H9 (cell line): ENCODE measurements at regions not wholly inside any gene's neighbourhood (a gene's known extent, or its start where the extent isn't known, plus 50 kb on each side); places are given as distances from the start of the nearest gene placed in this dataset.

Experiments
- DNase-seq: peaks from one replicate; pipeline ENCODE4 v3.0.0-alpha.2; 2017
- H2AFZ ChIP-seq: one replicate; pipeline ENCODE4 v1.6.1; 2013; ENCODE audit warnings: mild to moderate bottlenecking, low read length, control low read depth, moderate library complexity
- H2AK5ac ChIP-seq: 2 replicates; pipeline ENCODE4 v1.6.1; 2013; ENCODE audit warnings: low read length, control low read depth, mixed read lengths; ENCODE audit not compliant: insufficient read length
- H2BK120ac ChIP-seq: one replicate; pipeline ENCODE4 v1.6.1; 2013; ENCODE audit warnings: low read depth, mild to moderate bottlenecking, low read length, control low read depth, inconsistent platforms; ENCODE audit not compliant: poor library complexity, severe bottlenecking
- H2BK12ac ChIP-seq: 2 replicates; pipeline ENCODE4 v1.6.1; 2013; ENCODE audit warnings: low read length, control low read depth, mixed read lengths, low read depth; ENCODE audit not compliant: insufficient read length
- H2BK15ac ChIP-seq: 2 replicates; pipeline ENCODE4 v1.6.1; 2013; ENCODE audit warnings: low read depth, low read length, control low read depth
- H2BK20ac ChIP-seq: one replicate; pipeline ENCODE4 v1.6.1; 2013; ENCODE audit warnings: low read depth, mild to moderate bottlenecking, low read length, control low read depth, inconsistent platforms; ENCODE audit not compliant: poor library complexity, severe bottlenecking
- H2BK5ac ChIP-seq: 2 replicates; pipeline ENCODE4 v1.6.1; 2013; ENCODE audit warnings: low read length, control low read depth, mixed read lengths; ENCODE audit not compliant: insufficient read length
- H3K14ac ChIP-seq: 2 replicates; pipeline ENCODE4 v1.6.1; 2013; ENCODE audit warnings: low read length, control low read depth; ENCODE audit not compliant: insufficient read depth
- H3K18ac ChIP-seq: 2 replicates; pipeline ENCODE4 v1.6.1; 2013; ENCODE audit warnings: low read depth, mild to moderate bottlenecking, mixed read lengths, low read length, control low read depth; ENCODE audit not compliant: insufficient read length
- H3K23ac ChIP-seq: 2 replicates; pipeline ENCODE4 v1.6.1; 2013; ENCODE audit warnings: low read length, control low read depth, mixed read lengths, low read depth; ENCODE audit not compliant: insufficient read length
- H3K23me2 ChIP-seq: 2 replicates; pipeline ENCODE4 v1.6.1; 2013; ENCODE audit warnings: low read depth, mild to moderate bottlenecking, mixed read lengths, low read length, control low read depth; ENCODE audit not compliant: insufficient read length, poor library complexity, severe bottlenecking
- H3K27ac ChIP-seq: 2 replicates; pipeline ENCODE4 v1.5.1; 2013; ENCODE audit warnings: low read length, control low read depth, mixed read lengths, low read depth; ENCODE audit not compliant: insufficient read length
- H3K27me3 ChIP-seq: 2 replicates; pipeline ENCODE4 v1.6.1; 2013; ENCODE audit warnings: low read length, control low read depth, inconsistent platforms; ENCODE audit not compliant: insufficient read depth
- H3K4ac ChIP-seq: 2 replicates; pipeline ENCODE4 v1.6.1; 2013; ENCODE audit warnings: low read depth, mild to moderate bottlenecking, control low read depth, inconsistent platforms, low read length, moderate library complexity
- H3K4me1 ChIP-seq: 2 replicates; pipeline ENCODE4 v1.6.1; 2013; ENCODE audit warnings: low read length, control low read depth, inconsistent platforms; ENCODE audit not compliant: insufficient read depth
- H3K4me2 ChIP-seq: 2 replicates; pipeline ENCODE4 v1.6.1; 2013; ENCODE audit warnings: low read length, control low read depth, mixed read lengths; ENCODE audit not compliant: insufficient read length, insufficient read depth
- H3K56ac ChIP-seq: 2 replicates; pipeline ENCODE4 v1.6.1; 2013; ENCODE audit warnings: low read depth, mild to moderate bottlenecking, mixed read lengths, low read length, control low read depth; ENCODE audit not compliant: insufficient read length
- H3K79me1 ChIP-seq: 2 replicates; pipeline ENCODE4 v1.6.1; 2013; ENCODE audit warnings: low read depth, mild to moderate bottlenecking, moderate library complexity, low read length, control low read depth, inconsistent platforms; ENCODE audit not compliant: insufficient read depth, poor library complexity, severe bottlenecking
- H3K79me2 ChIP-seq: 2 replicates; pipeline ENCODE4 v1.6.1; 2013; ENCODE audit warnings: low read length, control low read depth, inconsistent platforms; ENCODE audit not compliant: insufficient read depth
- H3K9ac ChIP-seq: 2 replicates; pipeline ENCODE4 v1.6.1; 2013; ENCODE audit warnings: low read length, control low read depth, mixed read lengths; ENCODE audit not compliant: insufficient read length; ENCODE audit errors: extremely low read depth
- H3K9me3 ChIP-seq: one replicate; pipeline ENCODE4 v1.6.1; 2013; ENCODE audit warnings: low read depth, low read length, inconsistent platforms; ENCODE audit not compliant: control insufficient read depth
- H3T11ph ChIP-seq: one replicate; pipeline ENCODE4 v1.6.1; 2013; ENCODE audit warnings: mild to moderate bottlenecking, low read length, control low read depth, inconsistent platforms
- H4K20me1 ChIP-seq: one replicate; pipeline ENCODE4 v1.6.1; 2013; ENCODE audit not compliant: control insufficient read depth, insufficient read length, insufficient read depth
- H4K5ac ChIP-seq: 2 replicates; pipeline ENCODE4 v1.6.1; 2013; ENCODE audit warnings: low read depth, mild to moderate bottlenecking, mixed read lengths, low read length, control low read depth; ENCODE audit not compliant: insufficient read length
- H4K8ac ChIP-seq: replicated peaks from 2 replicates; pipeline ENCODE4 v1.6.1; 2013; ENCODE audit warnings: low read length, control low read depth, mixed read lengths, low read depth; ENCODE audit not compliant: insufficient read length
- H4K91ac ChIP-seq: 2 replicates; pipeline ENCODE4 v1.6.1; 2013; ENCODE audit warnings: low read depth, mild to moderate bottlenecking, moderate library complexity, mixed read lengths, low read length, control low read depth; ENCODE audit not compliant: insufficient read length
- H3K27ac Mint-ChIP-seq, 3 experiments: 2 replicates in 2 of 3; 3 replicates in 1 of 3; pipeline ENCODE4 v1.8.0; 2020 to 2021; ENCODE audit warnings: mixed read lengths in 3 of 3, mild to moderate bottlenecking in 1 of 3, moderate library complexity in 1 of 3
- H3K27me3 Mint-ChIP-seq: 2 replicates; pipeline ENCODE4 v1.8.0; 2021; ENCODE audit warnings: low read depth, mild to moderate bottlenecking, moderate library complexity, mixed read lengths
- H3K36me3 Mint-ChIP-seq, 3 experiments: 2 replicates in 2 of 3; 3 replicates in 1 of 3; pipeline ENCODE4 v1.8.0; 2020 to 2021; ENCODE audit warnings: low read depth in 3 of 3, mixed read lengths in 3 of 3; ENCODE audit not compliant: insufficient read depth in 1 of 3
- H3K4me1 Mint-ChIP-seq, 2 experiments: 2 replicates each; pipeline ENCODE4 v1.8.0; 2020; ENCODE audit warnings: mixed read lengths in 2 of 2
- H3K4me3 Mint-ChIP-seq, 2 experiments: 2 replicates in 1 of 2; 3 replicates in 1 of 2; pipeline ENCODE4 v1.8.0; 2020 to 2021; ENCODE audit warnings: mild to moderate bottlenecking in 2 of 2, mixed read lengths in 2 of 2, moderate library complexity in 1 of 2
- H3K9me3 Mint-ChIP-seq, 2 experiments: 2 replicates in 1 of 2; 3 replicates in 1 of 2; pipeline ENCODE4 v1.8.0; 2020; ENCODE audit warnings: mild to moderate bottlenecking in 2 of 2, mixed read lengths in 2 of 2, moderate library complexity in 1 of 2
- CTCF ChIP-seq: fragments of 200-600 bp; sonication (generic); conservative IDR thresholded peaks from 3 replicates; pipeline ENCODE4 v1.8.0; 2021; ENCODE audit warnings: antibody characterized with exemption, mild to moderate bottlenecking
- WGBS: extraction: QIAGEN DNeasy Blood & Tissue Kit; methylation state at CpG from one replicate; pipeline ENCODE4 v1.1.7; 2013; ENCODE audit warnings: missing lambda C conversion rate, low lambda C conversion rate, mixed read lengths; ENCODE audit not compliant: insufficient read length; ENCODE audit errors: extremely low coverage; 5-methylcytosine and 5-hydroxymethylcytosine counted together

DNA sequence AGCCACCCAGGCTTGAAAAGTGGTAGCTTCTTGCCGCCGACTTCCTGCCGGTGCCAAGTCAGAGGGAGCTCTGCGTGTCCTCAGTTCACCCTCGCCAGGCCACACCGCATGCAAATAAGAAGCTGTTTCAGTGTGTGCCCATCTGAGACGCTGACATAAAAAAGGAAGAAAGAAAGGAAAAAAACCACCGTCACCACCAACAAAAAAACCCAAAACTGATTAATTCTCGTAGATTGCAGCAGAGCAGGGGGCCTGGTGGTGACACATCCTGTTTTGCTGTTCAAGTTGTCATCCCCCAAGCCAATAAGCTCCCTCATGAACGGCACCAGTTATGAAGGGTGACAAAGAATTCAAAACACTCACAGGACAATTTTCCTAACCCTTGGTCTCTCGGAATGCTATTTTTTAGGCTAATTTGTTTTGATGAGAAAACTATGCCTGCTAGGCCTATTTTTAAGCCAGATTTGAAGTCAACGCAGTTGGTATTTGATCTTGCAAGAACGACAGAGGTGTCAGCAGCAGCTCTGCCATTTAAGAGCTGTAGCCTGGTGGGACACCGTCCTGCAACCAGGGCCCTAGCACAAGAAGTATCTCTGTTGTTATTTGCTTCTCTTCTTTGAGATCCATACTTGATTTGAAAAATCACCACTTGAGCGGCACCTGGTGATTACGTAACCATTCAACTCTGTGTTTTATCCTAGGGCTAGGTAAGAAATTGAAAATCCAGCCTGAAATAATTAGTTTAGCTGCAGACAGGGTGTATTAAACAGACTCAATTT, 145.6 kb downstream of the PFKFB3 start:
- no CpG with 5 or more reads among the region's 16 CpGs for WGBS
- H4K5ac ChIP-seq: no peak overlapping the region
- no peak overlapping the region for H3K18ac ChIP-seq
- no peak overlapping the region for H2AFZ ChIP-seq
- H3K27ac Mint-ChIP-seq: no peak overlapping the region
- DNase-seq: no peak
- H3K14ac ChIP-seq: no peak overlapping the region
- H3K9me3 Mint-ChIP-seq: peaks cover 0 to 3% of the 10 kb centered on the region in 2 experiments; a peak in 1 of 5 replicates
- no peak overlapping the region for H3K9ac ChIP-seq
- H3K27me3 ChIP-seq: no peaks in the 10 kb centered on the region
- no peak overlapping the region for H3K4ac ChIP-seq
- H3K79me2 ChIP-seq: no peaks in the 10 kb centered on the region
- no peaks in the 10 kb centered on the region for H4K20me1 ChIP-seq
- H3K27ac ChIP-seq: no peak overlapping the region
- H4K91ac ChIP-seq: no peak overlapping the region
- H2BK5ac ChIP-seq: no peak overlapping the region
- H3K23me2 ChIP-seq: no peaks in the 10 kb centered on the region
- no peaks in the 10 kb centered on the region for H3K4me1 ChIP-seq
- H3K27me3 Mint-ChIP-seq: peaks cover 2% of the 10 kb centered on the region; the same call in 1 of the 2 replicates
- no peak overlapping the region for H2BK120ac ChIP-seq
- H2BK20ac ChIP-seq: no peak overlapping the region
- no peaks in the 10 kb centered on the region for H3K9me3 ChIP-seq
- no peaks in the 10 kb centered on the region for H3K36me3 Mint-ChIP-seq
- no peak overlapping the region for H3T11ph ChIP-seq
- H3K4me1 Mint-ChIP-seq: peaks cover 20 to 22% of the 10 kb centered on the region in 2 experiments
- no peak overlapping the region for H3K56ac ChIP-seq
- no peak overlapping the region for H2AK5ac ChIP-seq
- no peak overlapping the region for H2BK15ac ChIP-seq
- no peak overlapping the region for H2BK12ac ChIP-seq
- no peak overlapping the region for H3K23ac ChIP-seq
- no peak for TF ChIP-seq CTCF
- no peak overlapping the region for H3K4me2 ChIP-seq
- H3K4me3 Mint-ChIP-seq: no peak overlapping the region
- H4K8ac ChIP-seq: no peak overlapping the region
- no peaks in the 10 kb centered on the region for H3K79me1 ChIP-seq
